Left kidney (tissue), 1 donor: ENCODE measurements at regions not wholly inside any gene's neighbourhood (a gene's known extent, or its start where the extent isn't known, plus 50 kb on each side); places are given as distances from the start of the nearest gene placed in this dataset.

ENCODE experiments used
- DNase-seq: peaks from one replicate; pipeline ENCODE4 v3.0.0-alpha.2; 2013

- no peak for DNase-seq
These were observed 55.2 kb upstream of the RND3 start for GRCh38 chr2:150542692-150543091.

- DNase-seq, result no peak
These were observed 54.7 kb upstream of the RND3 start for GRCh38 chr2:150542172-150542571.

- DNase-seq, result no peak
These were observed 51.3 kb upstream of the RND3 start for GRCh38 chr2:150538651-150539201.
